IMR-90 (cell line): ENCODE measurements at regions not wholly inside any gene's neighbourhood (a gene's known extent, or its start where the extent isn't known, plus 50 kb on each side); places are given as distances from the start of the nearest gene placed in this dataset.

ENCODE experiments used
- ATAC-seq: fragments of 200-7000 bp; cut with Tn5 transposase; 2 replicates; pipeline ENCODE4 v1.9.1; 2020; ENCODE audit warnings: low read depth, mild to moderate bottlenecking, moderate library complexity
- BruUV-seq: library from RNA; stranded (reverse); fragments of 400-500 nt; replicated peaks from 2 replicates; lab custom pipeline; 2021; lab: Mats Ljungman, UMichigan
- CTCF ChIA-PET: fragments of 300-600 bp; formaldehyde crosslinking; extraction: SDS; loops from one replicate; lab custom pipeline; 2021; ENCODE audit warnings: antibody characterized with exemption; lab: Yijun Ruan, JAX
- POLR2A ChIA-PET: fragments of 300-600 bp; sonication (Branson Sonifier 250); formaldehyde crosslinking; loops from one replicate; lab custom pipeline; 2022; ENCODE audit warnings: antibody characterized with exemption; ENCODE audit not compliant: unreplicated experiment; lab: Charles Lee
- DNase-seq: peaks from one replicate; pipeline ENCODE4 v3.0.0; 2013
- H2AFZ ChIP-seq: replicated peaks from 2 replicates; pipeline ENCODE3; 2013; ENCODE audit warnings: low read length, mild to moderate bottlenecking; ENCODE audit not compliant: poor library complexity
- H2AK5ac ChIP-seq: 2 replicates; pipeline ENCODE4 v1.6.1; 2013; ENCODE audit warnings: low read depth, low read length, inconsistent platforms
- H2AK9ac ChIP-seq: replicated peaks from 2 replicates; pipeline ENCODE3; 2013; ENCODE audit warnings: mild to moderate bottlenecking, low read depth, low read length, moderate library complexity; ENCODE audit not compliant: poor library complexity
- H2BK120ac ChIP-seq: 2 replicates; pipeline ENCODE4 v1.6.1; 2013; ENCODE audit warnings: low read depth, low read length, inconsistent platforms
- H2BK15ac ChIP-seq: 3 replicates; pipeline ENCODE4 v1.6.1; 2013; ENCODE audit warnings: low read depth, low read length, inconsistent platforms
- H2BK20ac ChIP-seq: 2 replicates; pipeline ENCODE4 v1.6.1; 2013; ENCODE audit warnings: low read depth, mild to moderate bottlenecking, inconsistent platforms, low read length, moderate library complexity
- H2BK5ac ChIP-seq: 2 replicates; pipeline ENCODE4 v1.6.1; 2013; ENCODE audit warnings: mild to moderate bottlenecking, low read depth, low read length, inconsistent platforms; ENCODE audit not compliant: poor library complexity, severe bottlenecking
- H3K14ac ChIP-seq: replicated peaks from 2 replicates; pipeline ENCODE4 v1.6.1; 2013; ENCODE audit warnings: low read depth, low read length, inconsistent platforms
- H3K18ac ChIP-seq: 2 replicates; pipeline ENCODE4 v1.6.1; 2013; ENCODE audit warnings: low read depth, low read length, control low read depth
- H3K23ac ChIP-seq: 2 replicates; pipeline ENCODE4 v1.6.1; 2013; ENCODE audit warnings: low read depth, low read length, inconsistent platforms
- H3K27ac ChIP-seq: 2 replicates; pipeline ENCODE4 v1.5.1; 2013; ENCODE audit warnings: mild to moderate bottlenecking, control low read depth, low read length; ENCODE audit not compliant: insufficient read depth
- H3K27me3 ChIP-seq: 2 replicates; pipeline ENCODE4 v1.6.1; 2013; ENCODE audit warnings: low read length; ENCODE audit not compliant: control insufficient read depth, insufficient read depth
- H3K36me3 ChIP-seq: 2 replicates; pipeline ENCODE4 v1.6.1; 2013; ENCODE audit warnings: low read length, mixed read lengths; ENCODE audit not compliant: control insufficient read depth, insufficient read depth
- H3K4ac ChIP-seq: 2 replicates; pipeline ENCODE4 v1.6.1; 2013; ENCODE audit warnings: low read depth, low read length, inconsistent platforms
- H3K4me1 ChIP-seq: 2 replicates; pipeline ENCODE4 v1.6.1; 2013; ENCODE audit warnings: low read length, mixed read lengths; ENCODE audit not compliant: control insufficient read depth, insufficient read depth
- H3K4me2 ChIP-seq: 2 replicates; pipeline ENCODE4 v1.6.1; 2013; ENCODE audit warnings: low read depth, mild to moderate bottlenecking, control low read depth, low read length, moderate library complexity
- H3K4me3 ChIP-seq: 2 replicates; pipeline ENCODE4 v1.5.1; 2013; ENCODE audit warnings: low read depth, mild to moderate bottlenecking, control low read depth, low read length, moderate library complexity; ENCODE audit not compliant: insufficient read depth
- H3K56ac ChIP-seq: 2 replicates; pipeline ENCODE4 v1.6.1; 2013; ENCODE audit warnings: low read length, inconsistent platforms; ENCODE audit not compliant: insufficient read depth; ENCODE audit errors: extremely low read depth
- H3K79me1 ChIP-seq, 2 experiments: 2 replicates each; pipeline ENCODE4 v1.6.1; 2013; ENCODE audit warnings: low read length in 2 of 2, inconsistent platforms in 1 of 2, low read depth in 1 of 2
- H3K9ac ChIP-seq: 2 replicates; pipeline ENCODE4 v1.6.1; 2013; ENCODE audit warnings: low read depth, low read length, control low read depth
- H3K9me1 ChIP-seq: 2 replicates; pipeline ENCODE4 v1.6.1; 2013; ENCODE audit warnings: low read length, inconsistent platforms; ENCODE audit not compliant: insufficient read depth
- H3K9me3 ChIP-seq: 2 replicates; pipeline ENCODE4 v1.6.1; 2013; ENCODE audit warnings: low read length; ENCODE audit not compliant: control insufficient read depth, insufficient read depth
- H4K20me1 ChIP-seq: 2 replicates; pipeline ENCODE4 v1.6.1; 2013; ENCODE audit warnings: low read length, inconsistent platforms; ENCODE audit not compliant: insufficient read depth
- H4K5ac ChIP-seq: 2 replicates; pipeline ENCODE4 v1.6.1; 2013; ENCODE audit warnings: mild to moderate bottlenecking, low read depth, low read length, control low read depth
- H4K8ac ChIP-seq, 2 experiments: 2 replicates each; pipeline ENCODE4 v1.6.1; 2013; ENCODE audit warnings: low read depth in 2 of 2, low read length in 2 of 2, control low read depth in 1 of 2, inconsistent platforms in 1 of 2
- H4K91ac ChIP-seq: 2 replicates; pipeline ENCODE4 v1.6.1; 2013; ENCODE audit warnings: low read depth, low read length, inconsistent platforms; ENCODE audit not compliant: insufficient read depth
- BHLHE40 ChIP-seq: fragments of 150-350 bp; IDR thresholded peaks from 2 replicates; pipeline ENCODE4 v1.6.1; 2016; ENCODE audit warnings: mild to moderate bottlenecking, low read depth, low read length
- ELK1 ChIP-seq: fragments of 150-350 bp; IDR thresholded peaks from 2 replicates; pipeline ENCODE4 v1.6.1; 2016; ENCODE audit warnings: low read depth, mild to moderate bottlenecking, low read length, moderate library complexity, borderline replicate concordance
- MAFK ChIP-seq: IDR thresholded peaks from 2 replicates; pipeline ENCODE4 v1.6.1; 2012; ENCODE audit warnings: low read depth, low read length, improper control_type of control experiment
- MAZ ChIP-seq: IDR thresholded peaks from 2 replicates; pipeline ENCODE4 v1.6.1; 2012; ENCODE audit warnings: low read depth, mild to moderate bottlenecking, low read length, improper control_type of control experiment, moderate library complexity, borderline replicate concordance
- MXI1 ChIP-seq: IDR thresholded peaks from 2 replicates; pipeline ENCODE4 v1.6.1; 2012; ENCODE audit warnings: low read depth, mild to moderate bottlenecking, low read length, moderate library complexity, borderline replicate concordance
- NFE2L2 ChIP-seq: fragments of 150-350 bp; IDR thresholded peaks from 2 replicates; pipeline ENCODE4 v1.6.1; 2016; ENCODE audit warnings: low read depth, mild to moderate bottlenecking, low read length
- RAD21 ChIP-seq: IDR thresholded peaks from 2 replicates; pipeline ENCODE4 v1.6.1; 2012; ENCODE audit warnings: low read length, improper control_type of control experiment
- RCOR1 ChIP-seq: IDR thresholded peaks from 2 replicates; pipeline ENCODE4 v1.6.1; 2012; ENCODE audit warnings: mild to moderate bottlenecking, low read length, improper control_type of control experiment; ENCODE audit not compliant: insufficient replicate concordance
- RFX5 ChIP-seq: IDR thresholded peaks from 2 replicates; pipeline ENCODE4 v1.8.0; 2012; ENCODE audit warnings: low read depth, mild to moderate bottlenecking, low read length, moderate library complexity
- SMC3 ChIP-seq: fragments of 150-350 bp; IDR thresholded peaks from 2 replicates; pipeline ENCODE4 v1.6.1; 2016; ENCODE audit warnings: low read depth, mild to moderate bottlenecking, antibody characterized with exemption, low read length, moderate library complexity
- USF2 ChIP-seq: fragments of 150-350 bp; IDR thresholded peaks from 2 replicates; pipeline ENCODE4 v1.6.1; 2017; ENCODE audit warnings: mild to moderate bottlenecking, antibody characterized with exemption, low read length, low read depth
- WGBS, 2 experiments: methylation state at CpG; one replicate each; pipeline versions ENCODE4 v1.1.5 to v1.1.7; 2013; ENCODE audit warnings: missing lambda C conversion rate in 2 of 2; ENCODE audit not compliant: insufficient read length in 1 of 2; ENCODE audit errors: extremely low coverage in 2 of 2; 5-methylcytosine and 5-hydroxymethylcytosine counted together
- dilution Hi-C: fragments of 300-500 bp; cut with HindIII; formaldehyde crosslinking; loops from one replicate; pipeline ENCODE4 v1.14.3; 2018; ENCODE audit warnings: low sequenced_read_pairs; ENCODE audit not compliant: unreplicated experiment
- in situ Hi-C: fragments of 300-500 bp; cut with MboI; formaldehyde crosslinking; loops from 3 replicates; pipeline ENCODE4 v1.14.3; 2019; ENCODE audit warnings: low sequenced_read_pairs, inconsistent platforms, mixed read lengths
- intact Hi-C: fragments of 100-400 bp; cut with micrococcal nuclease; formaldehyde crosslinking; loops from 2 replicates; pipeline ENCODE4 v1.10.0; 2022

- Histone ChIP-seq H4K5ac (no peak overlapping the region), H3K18ac (no peak overlapping the region), H3K36me3 (no peaks in the 10 kb centered on the region), H2BK5ac (no peak overlapping the region), H2BK15ac (no peak overlapping the region), H3K27me3 (no peaks in the 10 kb centered on the region), H3K4me1 (no peaks in the 10 kb centered on the region), H3K9ac (no peak overlapping the region), H2AK5ac (no peak overlapping the region), H2BK120ac (no peak overlapping the region), H3K9me3 (no peaks in the 10 kb centered on the region; the same call in 1 of the 2 replicates), H3K27ac (no peak overlapping the region), H2BK20ac (no peak overlapping the region), H4K8ac (no peak overlapping the region), H3K23ac (no peak overlapping the region), H2AFZ (no peak overlapping the region), H3K4me2 (no peak overlapping the region), H4K91ac (no peak overlapping the region), H3K14ac (no peak overlapping the region), H3K4ac (no peak overlapping the region), H3K9me1 (no peaks in the 10 kb centered on the region), H3K79me1 (no peaks in the 10 kb centered on the region), H4K20me1 (no peaks in the 10 kb centered on the region), H3K4me3 (no peak overlapping the region), H2AK9ac (no peak overlapping the region), H3K56ac (no peak overlapping the region)
- no TSS peak for BruUV-seq
- dilution Hi-C loops (no loop called here), intact Hi-C loops (no loop called here), in situ Hi-C loops (no loop called here)
- TF ChIP-seq USF2 (no peak), MAZ (no peak), SMC3 (no peak), MXI1 (no peak), RCOR1 (no peak), RFX5 (no peak), MAFK (no peak), ELK1 (no peak), NFE2L2 (no peak), BHLHE40 (no peak), RAD21 (no peak)
- no peak for DNase-seq
- ChIA-PET POLR2A (no interaction called here), CTCF (no interaction called here)
- no peak for ATAC-seq
- WGBS, 2 experiments: no CpG with 5 or more reads among the region's 1 CpG
Measured at GRCh38 chr3:80285388-80285787, 517.6 kb upstream of the ROBO1 start.
